HS-5 (cell line): ENCODE measurements at regions not wholly inside any gene's neighbourhood (a gene's known extent, or its start where the extent isn't known, plus 50 kb on each side); places are given as distances from the start of the nearest gene placed in this dataset.
A peak's percentile ranks its signal among the peaks of the same experiment; 100 is the strongest.
"Not testable (repeated sequence)": the region's sequence is repeated elsewhere in the genome, so short reads cannot be mapped to it uniquely, and the experiment has no call there.

ENCODE experiments used
- DNase-seq: peaks from one replicate; pipeline ENCODE4 v3.0.0-alpha.2; 2012; ENCODE audit warnings: low read depth

GRCh38 chr7:45407730-45408408 is 166.3 kb upstream of the ADCY1 start:
- no peak for DNase-seq

GRCh38 chr7:45408409-45408737 is 165.8 kb upstream of the ADCY1 start:
- no peak for DNase-seq

- no peak for DNase-seq
Measured at GRCh38 chr7:45410893-45411292, 163.3 kb upstream of the ADCY1 start.

GRCh38 chr7:45413419-45413818 is 160.7 kb upstream of the ADCY1 start:
- no peak for DNase-seq

GRCh38 chr7:45414226-45414625 is 159.9 kb upstream of the ADCY1 start:
- DNase-seq, result no peak

- no peak for DNase-seq
Measured at GRCh38 chr7:45415265-45415664, 158.9 kb upstream of the ADCY1 start.

GRCh38 chr7:45416846-45417245 is 157.3 kb upstream of the ADCY1 start:
- no peak for DNase-seq

- no peak for DNase-seq
Measured at GRCh38 chr7:45417268-45417667, 156.9 kb upstream of the ADCY1 start.

- DNase-seq, result no peak
Measured at GRCh38 chr7:45417735-45418134, 156.4 kb upstream of the ADCY1 start.

- DNase-seq, result peak; percentile 63
Measured at GRCh38 chr7:45420843-45421495, 153.2 kb upstream of the ADCY1 start.

- no peak for DNase-seq
Measured at GRCh38 chr7:45421806-45422205, 152.4 kb upstream of the ADCY1 start.

GRCh38 chr7:45430397-45430796 is 143.8 kb upstream of the ADCY1 start:
- DNase-seq, result no peak

- no peak for DNase-seq
Measured at GRCh38 chr7:45434167-45434784, 139.9 kb upstream of the ADCY1 start.

GRCh38 chr7:45435131-45435530 is 139.0 kb upstream of the ADCY1 start:
- DNase-seq, result no peak

GRCh38 chr7:45435846-45436245 is 138.3 kb upstream of the ADCY1 start:
- DNase-seq, result peak; percentile 96

GRCh38 chr7:45440776-45441175 is 133.4 kb upstream of the ADCY1 start:
- not testable (repeated sequence) for DNase-seq

- DNase-seq, result no peak
Measured at GRCh38 chr7:45443263-45443662, 130.9 kb upstream of the ADCY1 start.

- DNase-seq, result peak; percentile 53
Measured at GRCh38 chr7:45446195-45446944, 127.8 kb upstream of the ADCY1 start.

- no peak for DNase-seq
Measured at GRCh38 chr7:45447296-45447695, 126.9 kb upstream of the ADCY1 start.

- no peak for DNase-seq
Measured at GRCh38 chr7:45450571-45451204, 123.5 kb upstream of the ADCY1 start.

GRCh38 chr7:45451342-45452035 is 122.7 kb upstream of the ADCY1 start:
- DNase-seq, result no peak

- no peak for DNase-seq
Measured at GRCh38 chr7:45454771-45455170, 119.4 kb upstream of the ADCY1 start.
